ENCODE measurements at regions not wholly inside any gene's neighbourhood (a gene's known extent, or its start where the extent isn't known, plus 50 kb on each side); places are given as distances from the start of the nearest gene placed in this dataset.

- TF ChIP-seq CTCF (IDR thresholded peaks at IDR 0.05) (no peak), POLR2A (IDR thresholded peaks at IDR 0.05) (no peak)
These were observed 141.2 kb downstream of the BMP2 start for GRCh38 chr20:6908673-6909072.
